HAP-1 (cell line): ENCODE measurements at regions not wholly inside any gene's neighbourhood (a gene's known extent, or its start where the extent isn't known, plus 50 kb on each side); places are given as distances from the start of the nearest gene placed in this dataset.

Experiments
- DNase-seq, 2 experiments: peaks; one replicate each; pipeline ENCODE4 v3.0.0-alpha.2; 2016 to 2020; ENCODE audit warnings: low spot score in 2 of 2
- H3K27me3 ChIP-seq: fragments of 250-450 bp; sonication (Bioruptor Pico); 2 replicates; pipeline ENCODE4 v1.5.1; 2020; ENCODE audit warnings: low read depth, mild to moderate bottlenecking, moderate library complexity
- H3K36me3 ChIP-seq: fragments of 250-450 bp; sonication (Bioruptor Pico); replicated peaks from 2 replicates; pipeline ENCODE4 v1.5.1; 2020; ENCODE audit warnings: mild to moderate bottlenecking
- H3K4me1 ChIP-seq: fragments of 250-450 bp; sonication (Bioruptor Pico); 2 replicates; pipeline ENCODE4 v1.5.1; 2020; ENCODE audit warnings: mild to moderate bottlenecking
- H3K4me3 ChIP-seq: fragments of 250-450 bp; sonication (Bioruptor Pico); 2 replicates; pipeline ENCODE4 v1.5.1; 2020; ENCODE audit warnings: mild to moderate bottlenecking, moderate library complexity
- H3K9me3 ChIP-seq: fragments of 250-450 bp; sonication (Bioruptor Pico); 2 replicates; pipeline ENCODE4 v1.5.1; 2020; ENCODE audit warnings: mild to moderate bottlenecking, moderate library complexity
- in situ Hi-C: fragments of 300-500 bp; cut with MboI; formaldehyde crosslinking; loops from 3 replicates; pipeline ENCODE4 v1.14.3; 2020; ENCODE audit warnings: low sequenced_read_pairs, inconsistent platforms, mixed read lengths

DNA sequence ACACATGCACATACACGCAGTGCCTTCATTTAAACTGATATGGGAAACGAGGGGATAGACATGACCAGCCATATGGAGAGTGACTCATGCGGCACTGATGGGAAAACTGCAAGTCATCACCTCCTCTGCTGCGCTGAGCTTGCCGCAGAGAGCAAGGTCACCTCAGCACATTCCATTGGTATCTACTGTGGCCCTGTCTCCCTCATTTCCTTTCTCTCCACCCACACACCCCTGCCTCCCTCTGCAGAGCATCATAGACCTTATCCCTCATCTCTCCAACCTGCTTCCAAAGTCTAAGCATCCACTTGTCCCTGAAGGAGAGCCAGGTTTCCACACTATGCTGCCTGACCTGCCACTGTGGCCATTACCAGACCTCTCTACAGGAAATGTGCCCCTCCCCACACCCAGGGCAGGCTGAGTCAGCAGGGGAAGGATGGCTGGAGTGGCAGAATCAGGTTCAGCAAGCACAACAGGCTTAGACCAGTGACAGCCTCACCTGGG, 116.9 kb upstream of the SNX19 start:
- H3K4me3 ChIP-seq = no peak overlapping the region
- no peaks in the 10 kb centered on the region for H3K4me1 ChIP-seq
- in situ Hi-C loops = no loop called here
- no peaks in the 10 kb centered on the region for H3K9me3 ChIP-seq
- no peaks in the 10 kb centered on the region for H3K36me3 ChIP-seq
- H3K27me3 ChIP-seq = no peaks in the 10 kb centered on the region
- no peak for DNase-seq

DNA sequence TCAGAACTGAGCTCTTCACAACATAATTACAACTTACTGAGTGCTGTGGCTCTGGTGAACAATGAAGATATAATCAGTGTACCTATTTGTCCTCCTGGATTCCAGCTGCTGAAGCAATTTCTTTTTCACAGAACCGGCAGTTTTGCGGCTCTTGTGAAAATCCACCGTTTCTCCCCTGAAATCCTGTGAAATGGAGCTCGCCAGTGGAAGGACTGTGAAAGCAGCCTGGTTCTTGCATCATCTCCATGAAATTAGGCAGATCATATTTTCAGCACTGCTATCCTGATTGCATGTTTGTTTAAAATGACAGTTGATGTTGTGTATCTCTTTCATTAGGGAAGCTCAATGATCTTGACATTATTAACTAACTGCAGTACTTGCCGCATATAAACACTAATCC, 120.2 kb upstream of the SNX19 start:
- no peaks in the 10 kb centered on the region for H3K27me3 ChIP-seq
- H3K36me3 ChIP-seq = no peaks in the 10 kb centered on the region
- no peaks in the 10 kb centered on the region for H3K9me3 ChIP-seq

DNA sequence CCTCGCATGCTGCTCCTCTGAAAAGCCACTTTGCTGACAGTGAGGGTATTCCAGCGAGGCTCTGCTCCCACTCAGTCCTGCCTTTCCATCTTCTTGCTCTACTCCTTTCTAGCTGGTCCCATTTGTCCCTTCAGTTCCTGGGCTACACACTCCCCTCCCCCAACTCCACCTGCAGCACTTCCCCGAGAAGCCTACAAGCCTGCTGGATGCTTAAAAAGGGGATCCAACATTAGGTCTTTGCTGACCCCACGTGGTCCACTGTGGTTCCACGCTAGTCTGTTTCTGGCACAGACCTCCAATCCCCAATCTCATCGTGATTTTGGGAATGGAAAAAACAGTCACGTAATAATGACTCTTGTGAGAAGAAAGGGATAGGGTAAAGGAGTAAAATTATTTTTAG, 121.6 kb upstream of the SNX19 start:
- no peaks in the 10 kb centered on the region for H3K4me1 ChIP-seq

More for the DNA sequence above, 120.2 kb upstream of the SNX19 start:
- in situ Hi-C loops = no loop called here
- Histone ChIP-seq H3K4me3 (no peak overlapping the region), H3K4me1 (no peaks in the 10 kb centered on the region)
- DNase-seq = no peak

DNA sequence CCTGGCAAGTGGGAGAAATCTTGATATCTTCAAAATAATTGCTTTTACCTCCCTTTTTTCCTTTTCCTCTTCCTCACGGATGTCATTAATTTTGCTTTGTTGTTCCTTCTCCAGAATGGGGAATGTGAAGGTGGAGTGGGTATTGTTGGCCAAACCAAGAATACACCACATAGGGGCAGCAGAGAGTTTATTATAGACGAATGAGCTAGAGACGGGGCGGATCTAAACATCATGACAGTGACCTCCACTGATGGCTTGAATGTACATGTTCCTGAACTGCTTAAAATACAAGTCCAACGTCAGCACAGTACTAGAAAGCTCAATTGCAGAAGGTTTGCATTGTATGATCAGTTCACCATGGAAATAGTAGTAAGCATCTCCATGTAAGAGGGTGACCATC, 122.3 kb upstream of the SNX19 start:
- H3K4me1 ChIP-seq = no peaks in the 10 kb centered on the region
- DNase-seq = no peak
- no peaks in the 10 kb centered on the region for H3K36me3 ChIP-seq
- in situ Hi-C loops = no loop called here
- H3K27me3 ChIP-seq = no peaks in the 10 kb centered on the region
- no peak overlapping the region for H3K4me3 ChIP-seq
- no peaks in the 10 kb centered on the region for H3K9me3 ChIP-seq

More for the DNA sequence above, 121.6 kb upstream of the SNX19 start:
- no peak overlapping the region for H3K4me3 ChIP-seq
- no peaks in the 10 kb centered on the region for H3K9me3 ChIP-seq
- no peaks in the 10 kb centered on the region for H3K36me3 ChIP-seq
- in situ Hi-C loops = no loop called here
- H3K27me3 ChIP-seq = no peaks in the 10 kb centered on the region
- no peak for DNase-seq

DNA sequence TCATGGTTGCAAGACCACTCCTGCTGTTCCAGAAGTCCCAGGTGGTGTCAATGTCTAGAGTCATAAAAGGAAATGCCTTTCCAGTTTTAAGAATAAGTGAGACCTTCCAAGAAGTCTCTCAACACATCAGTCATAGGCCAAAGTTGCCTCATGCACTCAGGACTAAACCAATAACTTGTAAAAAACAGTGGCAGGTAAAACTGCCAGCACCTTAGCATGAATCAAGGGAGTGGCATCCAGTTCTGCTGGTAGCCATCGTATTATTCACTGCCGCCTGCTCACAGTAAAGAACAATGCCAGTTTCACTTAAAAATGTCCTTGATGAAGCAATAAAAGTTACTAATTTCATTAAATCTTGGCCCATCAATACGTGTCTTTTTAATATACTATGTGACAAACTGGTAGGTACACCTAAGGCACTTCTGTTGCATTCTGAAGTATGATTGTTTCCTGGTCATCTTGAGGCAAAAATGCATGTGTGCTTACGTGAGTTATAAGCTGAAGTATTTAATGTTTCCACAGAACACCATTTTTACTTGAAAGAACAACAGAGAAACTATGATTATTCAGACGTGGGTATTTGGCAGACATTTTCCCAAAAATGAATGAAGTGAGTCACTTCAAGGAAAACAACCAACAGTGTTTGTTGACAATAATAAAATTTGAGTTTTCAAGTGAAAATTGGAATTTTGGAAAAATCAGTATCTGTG, 125.2 kb upstream of the SNX19 start:
- no peaks in the 10 kb centered on the region for H3K4me1 ChIP-seq
- H3K4me3 ChIP-seq = no peak overlapping the region
- H3K9me3 ChIP-seq = no peaks in the 10 kb centered on the region
- H3K36me3 ChIP-seq = no peaks in the 10 kb centered on the region
- no peak for DNase-seq
- no peaks in the 10 kb centered on the region for H3K27me3 ChIP-seq
- in situ Hi-C loops = no loop called here

DNA sequence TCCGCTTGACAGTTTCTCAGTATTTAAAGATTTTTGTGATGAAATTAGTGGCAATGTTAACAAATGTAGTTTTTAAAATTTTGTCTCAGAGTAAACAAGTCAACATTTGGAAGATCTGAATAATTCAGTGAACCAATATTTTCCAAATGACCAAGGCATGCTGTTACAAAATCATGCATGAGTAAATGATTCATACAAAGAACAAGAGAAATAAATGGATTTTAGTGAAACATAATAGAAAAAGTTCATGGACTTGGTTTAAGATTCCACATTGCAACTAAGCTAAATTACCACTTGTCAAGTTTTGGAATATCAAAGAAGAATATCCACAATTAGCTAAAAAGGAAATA, 125.7 kb upstream of the SNX19 start:
- in situ Hi-C loops = no loop called here
- Histone ChIP-seq H3K4me1 (no peaks in the 10 kb centered on the region), H3K36me3 (no peaks in the 10 kb centered on the region), H3K4me3 (no peak overlapping the region), H3K27me3 (no peaks in the 10 kb centered on the region), H3K9me3 (no peaks in the 10 kb centered on the region)
- no peak for DNase-seq

DNA sequence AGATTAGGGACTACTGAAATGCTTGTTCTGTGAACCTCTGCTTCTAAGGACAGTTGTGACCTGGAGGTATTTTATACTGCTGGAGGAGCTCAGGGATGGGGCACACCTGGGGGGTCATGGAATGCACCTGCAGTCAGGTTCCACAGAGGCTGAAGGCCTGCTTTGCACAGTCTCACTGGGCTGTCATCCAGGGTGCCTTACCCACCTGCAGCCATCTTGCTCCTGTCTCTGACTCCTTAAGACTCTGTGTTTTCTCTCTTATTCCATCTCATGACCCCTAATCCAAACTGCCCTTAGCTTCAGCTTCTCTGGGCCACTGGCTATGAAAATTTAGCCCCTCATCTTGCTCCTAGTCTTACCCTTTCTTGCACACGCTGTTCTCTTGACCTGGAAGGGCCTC, 127.0 kb upstream of the SNX19 start:
- Histone ChIP-seq H3K4me3 (no peak overlapping the region), H3K4me1 (no peaks in the 10 kb centered on the region), H3K9me3 (no peaks in the 10 kb centered on the region), H3K27me3 (no peaks in the 10 kb centered on the region), H3K36me3 (no peaks in the 10 kb centered on the region)
- DNase-seq = no peak
- in situ Hi-C loops = no loop called here

DNA sequence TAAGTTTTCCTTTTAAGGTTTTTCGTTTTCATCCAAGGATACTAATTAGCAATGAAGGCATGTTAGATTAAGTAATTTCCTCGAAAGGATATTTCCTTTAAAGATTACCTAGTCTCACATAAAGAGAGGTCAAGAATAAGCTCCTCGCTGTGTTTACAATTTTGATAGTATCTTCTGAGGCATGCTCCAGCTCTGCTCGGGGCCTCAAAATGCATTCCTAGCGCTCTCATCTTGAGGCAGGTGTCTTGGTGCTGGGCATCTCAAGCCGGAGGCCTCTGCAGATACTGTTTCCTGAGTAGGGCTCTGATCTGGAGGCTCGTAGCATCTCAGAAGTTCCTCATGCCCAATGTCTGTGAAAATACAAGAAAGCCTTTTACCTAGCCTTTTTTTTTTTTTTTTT, 128.6 kb upstream of the SNX19 start:
- in situ Hi-C loops = no loop called here
- H3K4me1 ChIP-seq = no peaks in the 10 kb centered on the region
- DNase-seq = no peak
- H3K27me3 ChIP-seq = no peaks in the 10 kb centered on the region
- no peaks in the 10 kb centered on the region for H3K36me3 ChIP-seq
- no peaks in the 10 kb centered on the region for H3K9me3 ChIP-seq
- no peak overlapping the region for H3K4me3 ChIP-seq

DNA sequence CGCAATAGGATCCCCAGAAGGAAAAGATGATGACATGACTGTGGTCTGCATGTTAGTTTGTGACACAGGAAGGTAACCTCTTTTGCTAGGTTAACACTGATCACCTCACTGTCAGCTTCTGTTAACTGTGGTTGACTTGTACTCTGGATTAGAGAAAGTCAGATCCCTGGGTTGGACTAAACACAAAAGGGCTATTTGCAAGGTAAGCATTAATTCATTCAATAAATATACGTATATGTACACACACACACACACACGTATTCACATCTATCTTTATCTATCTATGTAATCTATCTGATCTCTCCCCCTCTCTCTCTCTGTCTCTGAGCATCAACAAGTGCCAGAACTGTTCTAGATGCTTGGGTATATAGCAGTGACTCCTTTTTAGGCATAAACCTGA, 136.1 kb upstream of the SNX19 start:
- H3K27me3 ChIP-seq = no peaks in the 10 kb centered on the region
- no peaks in the 10 kb centered on the region for H3K4me1 ChIP-seq
- in situ Hi-C loops = no loop called here
- H3K36me3 ChIP-seq = no peaks in the 10 kb centered on the region
- H3K9me3 ChIP-seq = no peaks in the 10 kb centered on the region
- H3K4me3 ChIP-seq = no peak overlapping the region
- DNase-seq = no peak

DNA sequence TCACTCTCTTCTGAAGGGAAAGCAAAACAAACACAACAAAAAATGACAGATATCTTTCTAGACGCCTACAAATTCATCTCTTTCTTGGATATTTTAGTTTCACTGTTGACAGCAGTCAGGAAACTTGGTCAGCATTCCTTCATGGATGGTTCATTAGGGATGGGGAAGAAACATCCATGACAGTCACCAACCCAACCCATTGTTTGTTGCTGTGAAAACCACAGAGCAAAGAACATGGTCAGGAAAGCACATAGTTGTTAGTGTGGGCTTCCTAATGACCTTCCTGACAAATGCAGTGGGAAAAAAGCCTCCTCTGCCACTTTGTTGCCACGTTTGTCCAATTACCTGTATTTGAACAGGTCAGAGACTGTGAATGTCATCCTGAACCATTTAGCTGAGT, 139.8 kb upstream of the SNX19 start:
- Histone ChIP-seq H3K36me3 (no peaks in the 10 kb centered on the region), H3K4me1 (no peaks in the 10 kb centered on the region), H3K9me3 (no peaks in the 10 kb centered on the region), H3K27me3 (no peaks in the 10 kb centered on the region), H3K4me3 (no peak overlapping the region)
- DNase-seq = no peak
- in situ Hi-C loops = no loop called here

DNA sequence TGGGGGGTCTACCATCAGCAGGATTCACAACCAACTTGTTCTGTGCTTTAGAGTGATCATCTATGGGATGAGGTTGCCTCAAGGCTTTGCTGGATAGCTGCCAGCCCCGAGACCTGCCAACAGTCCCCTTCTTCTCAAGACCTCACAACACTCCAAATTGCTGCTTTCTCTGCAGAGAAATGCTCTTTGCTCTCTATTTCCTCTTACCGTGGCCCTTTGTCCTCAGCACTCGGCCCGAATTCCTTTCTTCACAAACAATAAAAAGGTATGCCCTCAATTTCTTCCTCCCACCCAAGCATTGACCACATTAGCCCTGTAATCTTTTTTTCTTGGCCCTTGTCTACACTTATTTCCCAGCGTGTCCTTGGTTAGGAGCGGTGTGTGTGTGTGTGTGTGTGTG, 147.4 kb upstream of the SNX19 start:
- DNase-seq = no peak
- no peaks in the 10 kb centered on the region for H3K27me3 ChIP-seq
- in situ Hi-C loops = loop anchor here (10.0 kb wide), 1 partner anchor 611 kb away; no protein-coding TSS in a partner anchor

DNA sequence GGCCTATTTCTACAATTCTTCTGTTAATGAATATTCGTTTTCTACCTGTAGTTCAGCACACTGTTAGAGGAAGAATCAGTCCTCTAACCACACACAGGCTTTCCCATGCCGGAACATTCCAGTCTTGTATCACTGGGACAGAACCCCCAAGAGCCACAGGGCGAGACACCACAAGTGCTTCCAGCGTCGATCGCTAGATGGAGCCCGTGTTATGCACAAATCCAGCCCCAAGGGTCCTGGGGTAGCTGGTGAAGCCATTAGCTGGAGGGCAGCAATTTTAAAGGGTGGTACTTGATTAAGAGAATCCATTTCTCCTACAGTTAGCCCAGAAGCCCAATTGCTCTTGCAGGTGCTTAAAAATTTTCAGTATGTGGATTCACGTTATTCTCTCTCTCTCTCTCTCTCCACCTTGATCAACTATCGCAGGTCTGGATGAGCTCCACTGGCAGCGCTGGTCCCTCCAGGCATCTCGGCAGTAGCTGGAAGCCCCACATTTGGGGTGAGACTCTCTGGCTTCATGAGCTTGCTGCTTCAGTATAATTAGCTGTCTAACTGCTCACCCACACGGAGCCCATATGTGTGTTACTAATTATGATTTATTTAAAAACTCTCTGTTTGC, 148.2 kb upstream of the SNX19 start:
- in situ Hi-C loops = loop anchor here (10.0 kb wide), 1 partner anchor 610 kb away; no protein-coding TSS in a partner anchor
- Histone ChIP-seq H3K4me3 (no peak overlapping the region), H3K36me3 (no peaks in the 10 kb centered on the region), H3K9me3 (no peaks in the 10 kb centered on the region), H3K27me3 (no peaks in the 10 kb centered on the region), H3K4me1 (no peaks in the 10 kb centered on the region)
- peak; percentile 24 to 76 for DNase-seq

More for the DNA sequence above, 147.4 kb upstream of the SNX19 start:
- H3K4me1 ChIP-seq = no peaks in the 10 kb centered on the region
- H3K9me3 ChIP-seq = no peaks in the 10 kb centered on the region
- H3K36me3 ChIP-seq = no peaks in the 10 kb centered on the region
- no peak overlapping the region for H3K4me3 ChIP-seq

DNA sequence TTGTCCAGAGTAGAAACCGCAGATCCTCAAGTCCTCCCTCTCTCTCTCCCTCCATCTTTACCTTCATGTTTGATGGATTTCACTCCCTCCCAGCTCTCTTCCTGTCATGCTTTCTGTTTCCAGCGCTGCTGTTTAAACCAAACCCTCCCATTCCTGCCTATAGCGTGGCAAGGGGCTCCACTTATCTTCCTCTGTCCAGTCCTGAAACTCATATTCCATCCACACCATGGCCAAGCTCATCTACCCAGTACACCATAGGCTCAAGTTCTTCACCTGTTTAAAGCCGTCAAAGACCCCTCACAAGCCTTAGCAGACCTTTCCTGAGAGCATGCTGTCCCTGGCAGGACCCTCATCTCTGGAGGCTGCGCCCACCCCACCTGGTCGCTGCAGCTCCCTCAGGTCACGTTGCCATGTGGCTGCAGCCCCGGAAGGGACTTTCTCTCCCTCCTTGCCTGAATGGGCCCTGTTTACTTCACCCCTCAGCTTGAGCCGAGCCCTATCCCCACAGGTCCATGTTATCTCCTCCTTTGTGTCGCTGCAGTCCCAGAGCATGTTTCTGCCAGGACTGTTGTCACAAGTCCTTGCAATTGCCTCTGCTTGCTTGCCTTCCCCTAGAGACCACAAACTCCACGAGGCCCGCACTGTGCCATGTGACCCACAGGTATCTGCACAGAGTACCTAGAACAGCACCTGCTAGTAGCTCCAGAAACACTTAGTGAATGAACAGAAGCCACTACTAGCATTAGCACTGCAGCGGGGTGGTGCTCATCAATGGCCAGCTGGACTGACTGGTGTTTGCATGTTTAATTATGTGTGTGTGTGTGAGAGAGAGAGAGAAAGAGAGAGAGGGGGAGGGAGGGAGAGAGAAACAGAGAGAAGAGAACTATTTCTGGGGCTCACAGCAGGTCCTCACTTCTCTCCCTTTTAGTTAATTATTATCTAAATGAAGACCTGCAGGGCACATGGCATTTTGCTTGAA, 149.4 kb upstream of the SNX19 start:
- Histone ChIP-seq H3K36me3 (no peaks in the 10 kb centered on the region), H3K27me3 (no peaks in the 10 kb centered on the region), H3K4me1 (no peaks in the 10 kb centered on the region), H3K4me3 (no peak overlapping the region), H3K9me3 (no peaks in the 10 kb centered on the region)
- in situ Hi-C loops = loop anchor here (10.0 kb wide), 1 partner anchor 609 kb away; no protein-coding TSS in a partner anchor
- DNase-seq = no peak
